Esophagus muscularis mucosa (tissue), 4 donors: ENCODE measurements at regions not wholly inside any gene's neighbourhood (a gene's known extent, or its start where the extent isn't known, plus 50 kb on each side); places are given as distances from the start of the nearest gene placed in this dataset.

Source experiments
- CTCF ChIP-seq, 3 experiments: fragments of 200-600 bp in 2 of 3; fragments of 450-650 bp in 1 of 3; sonication (generic) in 2 of 3; IDR thresholded peaks; one replicate each; pipeline ENCODE4 v1.5.1; 2017 to 2019; ENCODE audit warnings: antibody characterized with exemption in 3 of 3, mild to moderate bottlenecking in 2 of 3, moderate library complexity in 1 of 3
- EP300 ChIP-seq: sonication (generic); formaldehyde crosslinking; IDR thresholded peaks from one replicate; pipeline ENCODE4 v1.6.1; 2017; ENCODE audit warnings: antibody characterized with exemption
- POLR2A ChIP-seq: fragments of 450-650 bp; IDR thresholded peaks from one replicate; pipeline ENCODE4 v1.6.1; 2017; ENCODE audit warnings: antibody characterized with exemption, moderate library complexity, mild to moderate bottlenecking, low read depth

GRCh38 chr21:28150778-28151177 is 841.9 kb downstream of the LTN1 start:
- no peak for TF ChIP-seq CTCF (IDR thresholded peaks at IDR 0.05)
- no peak for TF ChIP-seq EP300
- TF ChIP-seq POLR2A = no peak
